ENCODE measurements at regions not wholly inside any gene's neighbourhood (a gene's known extent, or its start where the extent isn't known, plus 50 kb on each side); places are given as distances from the start of the nearest gene placed in this dataset.

DNA sequence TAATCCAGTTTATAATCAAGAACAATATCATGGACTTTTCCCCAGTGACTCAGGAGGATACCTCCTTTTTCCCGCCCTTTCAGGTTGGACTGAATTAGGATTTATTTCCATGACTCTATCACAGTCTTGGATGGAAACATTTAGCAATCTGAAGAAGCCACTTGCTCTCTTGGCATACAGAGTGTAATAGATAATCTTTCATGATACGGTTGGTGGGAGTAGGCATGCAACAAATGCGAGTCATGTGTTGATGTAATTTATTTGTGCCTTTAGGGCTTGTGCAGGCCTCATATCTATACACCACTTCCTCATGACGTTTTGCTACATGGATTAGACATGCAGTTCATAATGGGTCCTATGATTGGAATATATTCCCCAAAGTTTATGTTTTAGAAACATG, 54.2 kb upstream of the MCTP2 start:
- Mint-ChIP-seq H3K4me3 (no peak overlapping the region), H3K27ac (peak overlapping the region; percentile 49)
- ATAC-seq (replicated peaks in 1 of 2), result peak; percentile 39 to 49

DNA sequence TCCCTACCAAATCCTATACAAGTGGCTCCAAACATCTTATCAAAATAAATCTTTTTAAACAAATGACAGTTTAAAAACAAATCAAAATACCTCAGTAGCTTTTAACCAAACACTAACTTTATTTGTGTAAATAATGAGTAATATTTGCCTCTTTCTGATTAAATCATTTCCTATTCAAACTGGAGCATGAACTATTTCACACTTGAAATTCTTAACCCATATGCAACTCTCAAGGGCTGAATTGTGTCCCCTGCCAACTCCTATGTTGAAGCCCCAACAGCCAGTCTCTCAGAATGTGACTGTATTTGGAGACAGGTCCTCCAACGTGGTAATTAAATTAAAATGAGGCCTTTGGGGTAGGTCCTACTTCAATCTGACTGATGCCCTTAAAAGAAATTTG, 55.9 kb upstream of the MCTP2 start:
- Mint-ChIP-seq H3K27me3 (ENCODE audit: low read depth) (peaks cover 17% of the 10 kb centered on the region), H3K27ac (no peak overlapping the region), H3K9me3 (peaks cover 2 to 10% of the 10 kb centered on the region in 2 donors), H3K4me1 (ENCODE audit: low read depth) (peaks cover 27% of the 10 kb centered on the region), H3K36me3 (ENCODE audit: insufficient read depth in 2 of 2) (peaks cover 11% of the 10 kb centered on the region in 2 donors), H3K4me3 (no peak overlapping the region)
- ATAC-seq (replicated peaks in 1 of 2) (no peak), DNase-seq (no peak)

More for the DNA sequence above, 54.2 kb upstream of the MCTP2 start:
- Mint-ChIP-seq H3K36me3 (ENCODE audit: insufficient read depth in 2 of 2) (peaks cover 9 to 11% of the 10 kb centered on the region in 2 donors), H3K27me3 (ENCODE audit: low read depth) (peaks cover 12% of the 10 kb centered on the region), H3K9me3 (peaks cover 2 to 10% of the 10 kb centered on the region in 2 donors), H3K4me1 (ENCODE audit: low read depth) (peaks cover 27% of the 10 kb centered on the region)
- DNase-seq, result no peak

DNA sequence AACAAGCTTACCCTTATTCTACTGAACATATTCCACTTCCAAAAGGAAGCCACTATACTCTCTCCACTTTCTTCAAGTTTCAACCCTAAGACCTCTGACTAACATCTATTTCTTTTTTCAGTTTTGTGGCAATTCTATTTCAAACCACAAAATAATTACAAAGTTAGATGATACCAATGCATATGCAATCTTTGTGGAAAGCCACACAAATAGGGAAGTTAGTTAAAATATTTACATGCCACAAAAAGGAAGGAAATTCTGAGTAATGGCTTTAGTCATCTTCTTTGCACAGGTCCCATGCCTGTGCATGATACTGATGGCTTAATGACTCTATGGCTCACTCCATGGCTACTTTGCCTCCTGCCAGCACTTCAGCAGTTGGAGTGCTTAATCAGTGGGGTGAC, 57.0 kb upstream of the MCTP2 start:
- Mint-ChIP-seq H3K27ac (peak overlapping the region; percentile 74), H3K4me3 (peak overlapping the region in 1 of 2 donors; percentile 25), H3K4me1 (ENCODE audit: low read depth) (peaks cover 27% of the 10 kb centered on the region)

DNA sequence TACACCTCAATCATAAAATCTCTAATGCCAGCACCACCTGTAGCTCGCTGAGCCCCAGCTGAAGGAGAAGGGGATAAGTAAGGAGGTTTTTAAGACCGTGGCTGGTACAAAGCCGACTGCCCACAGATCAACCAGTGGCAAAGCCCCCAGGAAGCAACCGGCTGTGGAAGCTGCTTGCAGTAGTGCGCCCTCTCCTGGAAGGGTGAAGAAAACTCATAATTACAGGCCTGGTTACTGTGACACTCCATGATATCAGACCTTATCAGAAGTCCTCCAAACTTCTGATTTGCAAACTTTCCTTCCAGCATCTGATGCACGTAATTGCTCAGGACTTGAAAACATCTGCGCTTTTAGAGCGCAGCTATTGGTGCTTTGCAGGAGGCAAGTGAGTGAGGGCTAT, 63.1 kb upstream of the MCTP2 start:
- Mint-ChIP-seq H3K27me3 (ENCODE audit: low read depth) (peaks cover 17% of the 10 kb centered on the region), H3K9me3 (peaks cover 2 to 4% of the 10 kb centered on the region in 2 donors), H3K36me3 (ENCODE audit: insufficient read depth in 2 of 2) (peaks cover 4 to 7% of the 10 kb centered on the region in 2 donors), H3K4me1 (ENCODE audit: low read depth) (peaks cover 6% of the 10 kb centered on the region), H3K4me3 (no peak overlapping the region), H3K27ac (no peak overlapping the region)
- DNase-seq (peak; percentile 8 to 22), ATAC-seq (replicated peaks in 1 of 2) (no peak)

More for the DNA sequence above, 57.0 kb upstream of the MCTP2 start:
- DNase-seq (peak; percentile 18 to 25), ATAC-seq (replicated peaks in 1 of 2) (peak; percentile 95 to 96)
- peaks cover 11% of the 10 kb centered on the region in 2 donors for H3K36me3 Mint-ChIP-seq (ENCODE audit: insufficient read depth in 2 of 2)
- H3K9me3 Mint-ChIP-seq, result peaks cover 2 to 10% of the 10 kb centered on the region in 2 donors
- peaks cover 17% of the 10 kb centered on the region for H3K27me3 Mint-ChIP-seq (ENCODE audit: low read depth)

DNA sequence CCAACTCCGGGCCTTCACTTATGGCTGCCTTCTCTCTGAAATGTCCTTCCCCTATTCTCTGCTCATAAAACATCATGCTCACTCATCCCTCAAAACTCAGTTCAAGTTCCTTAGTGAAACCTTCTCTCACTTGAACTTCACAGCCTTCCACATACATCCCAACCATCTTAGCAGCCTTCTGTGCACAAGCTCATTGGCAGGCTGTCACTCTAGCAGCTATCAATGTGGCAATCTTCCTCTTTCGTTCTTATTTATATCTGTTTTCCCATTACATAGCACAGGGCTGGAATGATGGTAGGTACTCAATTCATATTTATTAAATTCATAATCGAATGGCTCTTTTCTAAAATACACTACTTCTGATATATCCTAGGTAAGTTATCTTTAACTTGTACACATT, 66.4 kb upstream of the MCTP2 start:
- Mint-ChIP-seq H3K4me3 (no peak overlapping the region), H3K9me3 (peaks cover 0 to 2% of the 10 kb centered on the region in 2 donors), H3K36me3 (ENCODE audit: insufficient read depth in 2 of 2) (peaks cover 2% of the 10 kb centered on the region in 2 donors), H3K27ac (no peak overlapping the region), H3K27me3 (ENCODE audit: low read depth) (no peaks in the 10 kb centered on the region), H3K4me1 (ENCODE audit: low read depth) (no peaks in the 10 kb centered on the region)
- DNase-seq, result no peak
- ATAC-seq (replicated peaks in 1 of 2), result no peak

DNA sequence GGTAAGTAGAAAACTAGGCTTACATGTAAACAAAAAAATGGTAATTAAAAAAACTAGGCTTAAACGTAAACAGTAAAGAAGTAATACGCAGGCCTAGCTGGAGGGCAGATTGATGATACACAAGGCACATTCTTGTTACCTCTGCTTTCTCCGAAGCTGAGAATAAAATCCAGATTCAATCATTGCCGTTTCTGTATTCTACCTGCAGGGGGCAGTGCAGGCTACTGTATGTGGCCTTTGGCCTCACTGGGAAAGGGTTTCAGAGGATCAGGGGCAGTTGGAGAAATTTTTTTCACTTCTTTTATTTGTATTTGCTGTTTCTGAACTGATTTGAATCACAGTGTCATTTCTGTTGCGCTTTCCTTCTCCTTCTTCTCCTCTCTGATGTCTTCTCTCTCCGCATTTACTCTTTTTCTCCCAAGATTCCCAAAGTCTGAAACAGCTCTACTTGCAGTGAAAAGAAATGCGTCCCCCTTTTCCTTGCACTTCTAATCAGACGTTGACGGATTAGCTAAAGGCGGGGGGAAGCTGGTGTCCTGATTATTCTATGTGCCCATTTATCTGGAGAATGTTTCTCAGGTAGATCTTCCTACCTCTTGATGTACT, 67.1 kb upstream of the MCTP2 start:
- Mint-ChIP-seq H3K9me3 (peaks cover 0 to 2% of the 10 kb centered on the region in 2 donors), H3K4me1 (ENCODE audit: low read depth) (no peaks in the 10 kb centered on the region), H3K27me3 (ENCODE audit: low read depth) (no peaks in the 10 kb centered on the region), H3K27ac (no peak overlapping the region), H3K36me3 (ENCODE audit: insufficient read depth in 2 of 2) (peaks cover 2% of the 10 kb centered on the region in 2 donors), H3K4me3 (no peak overlapping the region)
- DNase-seq (peak; percentile 60 to 73), ATAC-seq (replicated peaks in 1 of 2) (peak in 1 of 2 donors; percentile 54)

DNA sequence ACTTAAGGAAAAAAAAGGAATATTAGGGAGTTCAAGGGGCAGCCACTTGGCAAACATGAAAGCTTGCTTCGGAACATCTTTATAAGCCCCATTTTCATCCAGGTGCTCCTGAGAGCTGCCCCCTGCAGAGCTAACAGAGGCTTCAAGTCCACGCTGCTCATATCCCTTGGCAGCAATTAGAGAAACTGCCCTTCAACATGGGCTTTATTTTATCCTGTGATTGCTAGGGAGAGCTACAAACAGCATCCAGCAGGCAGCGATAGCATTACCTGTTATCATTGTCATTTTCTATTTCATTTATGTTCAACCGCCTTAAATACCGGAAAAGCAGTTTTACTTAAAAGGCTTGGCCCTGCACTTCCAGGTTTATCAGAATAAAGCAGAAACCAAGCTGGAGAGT, 68.4 kb upstream of the MCTP2 start:
- Mint-ChIP-seq H3K4me3 (no peak overlapping the region), H3K36me3 (ENCODE audit: insufficient read depth in 2 of 2) (peaks cover 2% of the 10 kb centered on the region in 2 donors), H3K27ac (no peak overlapping the region), H3K9me3 (peaks cover 0 to 2% of the 10 kb centered on the region in 2 donors), H3K27me3 (ENCODE audit: low read depth) (no peaks in the 10 kb centered on the region), H3K4me1 (ENCODE audit: low read depth) (no peaks in the 10 kb centered on the region)
- DNase-seq (no peak), ATAC-seq (replicated peaks in 1 of 2) (no peak)

DNA sequence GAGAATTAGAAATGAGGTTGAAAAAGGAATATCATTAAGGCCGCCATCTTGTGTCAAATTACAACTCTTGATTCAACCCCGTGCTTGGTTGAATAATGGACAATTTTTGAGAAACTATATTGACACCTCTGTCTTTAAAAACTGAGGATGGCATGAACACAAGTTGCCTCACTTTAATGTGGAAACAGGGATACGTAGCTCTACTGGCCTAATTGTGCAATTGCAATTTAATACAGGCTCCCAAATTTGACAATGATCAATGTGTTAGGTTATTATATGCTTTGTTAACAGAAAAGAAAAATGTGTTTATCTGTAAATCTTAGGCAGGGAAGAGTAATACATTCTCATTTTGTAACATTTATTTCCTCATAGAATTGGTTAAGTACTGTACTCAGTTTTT, 77.1 kb upstream of the MCTP2 start:
- Mint-ChIP-seq H3K27ac (no peak overlapping the region), H3K4me3 (no peak overlapping the region), H3K9me3 (peaks cover 4 to 5% of the 10 kb centered on the region in 2 donors), H3K27me3 (ENCODE audit: low read depth) (peaks cover 26% of the 10 kb centered on the region), H3K36me3 (ENCODE audit: insufficient read depth in 2 of 2) (no peaks in the 10 kb centered on the region), H3K4me1 (ENCODE audit: low read depth) (no peaks in the 10 kb centered on the region)
- ATAC-seq (replicated peaks in 1 of 2) (no peak), DNase-seq (no peak)

DNA sequence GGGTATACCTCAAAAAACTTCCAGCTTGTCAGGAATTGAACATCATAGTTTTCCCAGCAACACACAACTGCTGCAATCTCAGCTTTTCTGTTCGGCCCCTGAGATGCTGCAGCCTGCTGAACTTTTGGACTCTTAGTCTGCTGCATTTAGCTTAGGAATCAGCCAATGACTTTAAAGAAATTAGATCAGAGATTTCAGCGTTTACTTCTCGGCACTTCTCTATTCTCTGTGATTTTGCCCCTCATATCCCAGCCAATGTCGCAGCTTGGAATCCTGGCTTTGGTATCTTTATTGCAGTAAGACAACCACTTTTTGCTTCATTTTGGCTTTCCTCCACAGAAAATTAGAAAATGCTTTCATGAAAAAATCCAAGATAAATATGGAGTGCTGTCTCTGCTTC, 86.3 kb upstream of the MCTP2 start:
- Mint-ChIP-seq H3K27me3 (ENCODE audit: low read depth) (peaks cover 17% of the 10 kb centered on the region), H3K9me3 (peaks cover 5 to 7% of the 10 kb centered on the region in 2 donors), H3K27ac (no peak overlapping the region), H3K4me1 (ENCODE audit: low read depth) (no peaks in the 10 kb centered on the region), H3K36me3 (ENCODE audit: insufficient read depth in 2 of 2) (peaks cover 3 to 4% of the 10 kb centered on the region in 2 donors), H3K4me3 (no peak overlapping the region)
- ATAC-seq (replicated peaks in 1 of 2) (no peak), DNase-seq (no peak)

DNA sequence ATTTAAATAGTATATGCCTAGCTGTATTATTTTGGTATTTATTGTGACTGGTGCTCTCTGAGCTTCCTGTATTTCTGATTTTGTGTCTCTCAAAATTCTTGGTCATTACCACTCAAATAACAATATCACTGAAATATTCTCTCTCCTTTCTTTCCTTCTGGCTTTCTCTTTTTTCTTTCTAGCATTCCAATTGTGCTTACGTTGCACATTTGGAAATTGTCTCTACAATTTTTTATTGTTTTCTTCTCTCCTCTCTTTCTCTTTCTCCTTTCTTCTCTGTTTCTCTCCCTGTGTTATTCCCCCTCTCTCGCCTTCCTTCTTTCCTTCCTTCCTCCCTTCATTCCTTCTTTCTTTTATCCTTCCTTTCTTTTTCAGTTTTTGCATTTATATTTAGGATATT, 89.6 kb upstream of the MCTP2 start:
- ATAC-seq (replicated peaks in 1 of 2) (no peak), DNase-seq (no peak)
- Mint-ChIP-seq H3K9me3 (peaks cover 5 to 7% of the 10 kb centered on the region in 2 donors), H3K36me3 (ENCODE audit: insufficient read depth in 2 of 2) (peaks cover 3 to 4% of the 10 kb centered on the region in 2 donors), H3K27ac (no peak overlapping the region), H3K4me3 (no peak overlapping the region), H3K27me3 (ENCODE audit: low read depth) (peaks cover 22% of the 10 kb centered on the region), H3K4me1 (ENCODE audit: low read depth) (no peaks in the 10 kb centered on the region)

DNA sequence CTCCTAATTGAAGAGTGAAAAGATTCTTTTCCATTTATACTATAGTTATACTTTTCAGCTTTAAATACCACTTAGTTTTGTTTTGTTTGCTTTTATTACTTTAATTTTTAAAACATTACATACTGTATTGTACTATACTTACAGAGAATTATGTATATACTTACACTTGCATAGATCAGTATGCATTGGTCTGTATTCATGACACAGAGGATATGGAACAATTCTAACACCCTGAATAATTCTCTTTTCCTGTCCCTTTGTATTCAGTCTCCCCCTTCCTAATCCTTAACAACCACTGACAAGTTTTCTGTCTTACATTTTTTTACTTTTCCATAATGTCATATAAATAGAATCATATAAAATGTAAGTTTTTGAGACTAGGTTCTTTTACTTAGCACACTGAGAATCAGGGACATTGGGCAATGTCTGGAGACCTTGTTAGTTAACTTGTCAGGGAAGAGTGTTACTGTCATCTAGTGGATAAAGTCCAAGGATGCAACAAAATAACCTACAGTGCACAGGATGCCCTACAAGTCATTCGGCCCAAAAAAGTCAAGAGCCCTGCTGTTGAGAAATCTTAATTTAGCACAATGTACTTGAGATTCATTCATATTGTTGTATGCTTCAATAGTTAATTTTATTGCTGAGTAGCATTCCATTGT, 95.7 kb upstream of the MCTP2 start:
- Mint-ChIP-seq H3K27ac (no peak overlapping the region), H3K36me3 (ENCODE audit: insufficient read depth in 2 of 2) (no peaks in the 10 kb centered on the region), H3K4me3 (no peak overlapping the region), H3K9me3 (no peaks in the 10 kb centered on the region), H3K4me1 (ENCODE audit: low read depth) (no peaks in the 10 kb centered on the region), H3K27me3 (ENCODE audit: low read depth) (peaks cover 5% of the 10 kb centered on the region)
- no peak for DNase-seq
- ATAC-seq (replicated peaks in 1 of 2), result no peak

DNA sequence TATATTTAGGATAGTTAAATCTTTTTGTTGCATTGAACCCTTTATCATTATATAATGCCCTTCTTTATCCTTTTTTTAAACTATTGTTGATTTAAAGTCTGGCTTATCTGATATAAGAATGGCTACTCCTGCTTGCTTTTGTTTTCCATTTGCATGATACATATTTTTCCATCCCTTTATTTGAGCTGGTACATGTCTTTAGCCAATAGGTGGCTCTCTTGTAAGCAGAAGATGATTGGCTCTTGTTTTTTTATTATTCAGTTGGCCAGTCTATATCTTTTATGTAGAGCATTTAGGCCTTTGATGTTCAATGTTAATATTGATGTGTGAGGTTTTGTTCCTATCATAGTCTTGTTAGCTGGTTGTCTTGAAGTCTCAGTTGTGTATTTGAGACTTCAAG, 99.5 kb upstream of the MCTP2 start:
- H3K27ac Mint-ChIP-seq, result no peak overlapping the region
- H3K4me1 Mint-ChIP-seq (ENCODE audit: low read depth), result no peaks in the 10 kb centered on the region
- H3K4me3 Mint-ChIP-seq, result no peak overlapping the region
- H3K27me3 Mint-ChIP-seq (ENCODE audit: low read depth), result no peaks in the 10 kb centered on the region
- no peaks in the 10 kb centered on the region for H3K36me3 Mint-ChIP-seq (ENCODE audit: insufficient read depth in 2 of 2)
- no peak for DNase-seq
- ATAC-seq (replicated peaks in 1 of 2), result no peak
- no peaks in the 10 kb centered on the region for H3K9me3 Mint-ChIP-seq

DNA sequence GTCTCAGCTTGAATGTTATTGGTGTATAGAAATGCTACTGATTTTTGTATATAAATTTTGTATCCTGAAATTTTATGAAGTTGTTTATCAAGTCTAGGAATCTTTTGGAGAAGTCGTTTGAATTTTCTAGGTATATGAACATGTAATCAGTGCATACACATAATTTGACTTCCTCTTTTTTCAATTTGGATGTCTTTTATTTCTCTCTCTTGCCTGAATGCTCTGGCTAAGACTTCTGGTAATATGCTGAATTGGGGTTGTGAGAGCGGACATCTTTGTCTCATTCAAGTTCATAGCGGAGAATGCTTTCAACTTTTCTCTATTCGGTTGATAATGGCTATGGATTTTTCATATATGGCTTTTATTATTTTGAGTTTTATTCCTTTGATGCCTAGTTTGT, 100.9 kb upstream of the MCTP2 start:
- Mint-ChIP-seq H3K4me1 (ENCODE audit: low read depth) (no peaks in the 10 kb centered on the region), H3K9me3 (no peaks in the 10 kb centered on the region), H3K36me3 (ENCODE audit: insufficient read depth in 2 of 2) (no peaks in the 10 kb centered on the region), H3K27ac (no peak overlapping the region), H3K4me3 (no peak overlapping the region), H3K27me3 (ENCODE audit: low read depth) (no peaks in the 10 kb centered on the region)
- no peak for DNase-seq
- no peak for ATAC-seq (replicated peaks in 1 of 2)

DNA sequence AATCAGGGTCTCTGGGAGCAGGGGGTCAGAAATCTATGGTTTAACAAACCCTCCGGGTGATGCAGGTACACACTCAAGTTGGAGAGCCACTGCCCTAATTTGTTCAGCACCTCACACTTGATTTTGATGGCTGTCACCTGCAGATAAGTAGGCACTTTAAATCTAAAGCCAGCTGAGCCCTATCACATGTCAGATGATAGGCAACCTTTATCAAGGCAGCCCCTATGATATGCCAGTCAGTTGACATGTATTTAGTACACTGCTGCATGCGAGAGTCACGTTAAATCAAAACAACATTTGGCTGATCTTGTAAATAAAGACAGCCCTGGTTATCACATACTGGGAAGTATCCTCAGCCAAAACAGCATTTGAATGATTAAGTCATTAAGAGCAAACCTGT, 104.4 kb upstream of the MCTP2 start:
- Mint-ChIP-seq H3K9me3 (no peaks in the 10 kb centered on the region), H3K4me3 (no peak overlapping the region), H3K4me1 (ENCODE audit: low read depth) (no peaks in the 10 kb centered on the region), H3K36me3 (ENCODE audit: insufficient read depth in 2 of 2) (no peaks in the 10 kb centered on the region), H3K27me3 (ENCODE audit: low read depth) (no peaks in the 10 kb centered on the region), H3K27ac (no peak overlapping the region)
- ATAC-seq (replicated peaks in 1 of 2) (no peak), DNase-seq (no peak)
